Esophagus squamous epithelium (tissue), 5 donors: ENCODE measurements at regions not wholly inside any gene's neighbourhood (a gene's known extent, or its start where the extent isn't known, plus 50 kb on each side); places are given as distances from the start of the nearest gene placed in this dataset.

ENCODE experiments used
- DNase-seq: peaks from one replicate; lab custom pipeline; 2025; lab: John Stamatoyannopoulos, UW
- H3K27ac ChIP-seq, 4 donors: fragments of 200-600 bp; sonication (generic); one replicate each; pipeline ENCODE4 v1.5.1; 2016 to 2019; ENCODE audit warnings: mild to moderate bottlenecking in 1 of 4
- H3K27me3 ChIP-seq, 4 donors: fragments of 200-600 bp; sonication (generic); 1 replicate in 3 of 4; 2 replicates in 1 of 4; pipeline versions ENCODE4 v1.5.1 to v1.6.0; 2017 to 2021; ENCODE audit warnings: antibody characterized with exemption in 1 of 4
- H3K36me3 ChIP-seq, 3 donors: fragments of 200-600 bp; sonication (generic); one replicate each; pipeline ENCODE4 v1.5.1; 2016 to 2019
- H3K4me1 ChIP-seq, 3 donors: fragments of 200-600 bp; sonication (generic); one replicate each; pipeline ENCODE4 v1.5.1; 2017 to 2019
- H3K4me3 ChIP-seq, 4 donors: fragments of 200-600 bp; sonication (generic); 1 replicate in 3 of 4; 2 replicates in 1 of 4; pipeline ENCODE4 v1.5.1; 2016 to 2019; ENCODE audit warnings: mild to moderate bottlenecking in 2 of 4, moderate library complexity in 1 of 4
- H3K9me3 ChIP-seq, 3 donors: fragments of 200-600 bp; sonication (generic); one replicate each; pipeline ENCODE4 v1.5.1; 2016 to 2019
- CTCF ChIP-seq, 6 experiments: fragments of 450-650 bp in 4 of 6; fragments of 200-600 bp in 2 of 6; sonication (generic) in 2 of 6; IDR thresholded peaks; one replicate each; pipeline ENCODE4 v1.5.1; 2016 to 2019; ENCODE audit warnings: antibody characterized with exemption in 6 of 6, mild to moderate bottlenecking in 4 of 6, moderate library complexity in 4 of 6
- POLR2A ChIP-seq, 4 donors: fragments of 450-650 bp; IDR thresholded peaks; one replicate each; pipeline ENCODE4 v1.6.1; 2017; ENCODE audit warnings: antibody characterized with exemption in 4 of 4, mild to moderate bottlenecking in 4 of 4, moderate library complexity in 3 of 4
- WGBS, 2 donors: methylation state at CpG; one replicate each; pipeline ENCODE4 v1.1.5; 2018; 5-methylcytosine and 5-hydroxymethylcytosine counted together
- intact Hi-C: fragments of 100-400 bp; cut with DNase I; formaldehyde crosslinking; loops from one replicate; pipeline ENCODE4 v1.15.0; 2022
- donor health status: DM: yes; HTN: yes; CAD: no.

GRCh38 chr5:103764403-103764802, 201.8 kb upstream of the NUDT12 start:
- H3K27ac ChIP-seq: no peak overlapping the region
- no peaks in the 10 kb centered on the region for H3K36me3 ChIP-seq
- DNase-seq: no peak
- H3K9me3 ChIP-seq: no peaks in the 10 kb centered on the region
- H3K27me3 ChIP-seq: no peaks in the 10 kb centered on the region
- WGBS, 2 donors: 60 to 80% methylated on average over 1 to 2 of the region's 10 CpGs
- intact Hi-C loops: no loop called here
- H3K4me1 ChIP-seq: no peaks in the 10 kb centered on the region
- H3K4me3 ChIP-seq: no peak overlapping the region
- TF ChIP-seq POLR2A (IDR thresholded peaks at IDR 0.05) (no peak), CTCF (IDR thresholded peaks at IDR 0.05) (no peak)

GRCh38 chr5:103758996-103759395, 196.4 kb upstream of the NUDT12 start:
- TF ChIP-seq CTCF (IDR thresholded peaks at IDR 0.05) (no peak), POLR2A (IDR thresholded peaks at IDR 0.05) (no peak)
- WGBS, 2 donors: 68 to 84% methylated on average over 2 of the region's 2 CpGs
- no peaks in the 10 kb centered on the region for H3K27me3 ChIP-seq
- no peak overlapping the region for H3K4me3 ChIP-seq
- no peaks in the 10 kb centered on the region for H3K9me3 ChIP-seq
- intact Hi-C loops: no loop called here
- H3K4me1 ChIP-seq: no peaks in the 10 kb centered on the region
- no peaks in the 10 kb centered on the region for H3K36me3 ChIP-seq
- H3K27ac ChIP-seq: no peak overlapping the region
- no peak for DNase-seq

GRCh38 chr5:103755974-103756373, 193.4 kb upstream of the NUDT12 start:
- no peaks in the 10 kb centered on the region for H3K4me1 ChIP-seq
- H3K4me3 ChIP-seq: no peak overlapping the region
- H3K36me3 ChIP-seq: no peaks in the 10 kb centered on the region
- no peak overlapping the region for H3K27ac ChIP-seq
- no peaks in the 10 kb centered on the region for H3K9me3 ChIP-seq
- no peaks in the 10 kb centered on the region for H3K27me3 ChIP-seq
- TF ChIP-seq POLR2A (IDR thresholded peaks at IDR 0.05) (no peak), CTCF (IDR thresholded peaks at IDR 0.05) (no peak)
- intact Hi-C loops: no loop called here
- no peak for DNase-seq

- Histone ChIP-seq H3K27me3 (no peaks in the 10 kb centered on the region), H3K4me3 (no peak overlapping the region), H3K4me1 (no peaks in the 10 kb centered on the region), H3K36me3 (no peaks in the 10 kb centered on the region), H3K27ac (no peak overlapping the region), H3K9me3 (no peaks in the 10 kb centered on the region)
- intact Hi-C loops: no loop called here
- WGBS, 2 donors: 84 to 92% methylated on average over 2 of the region's 2 CpGs
- TF ChIP-seq CTCF (IDR thresholded peaks at IDR 0.05) (no peak), POLR2A (IDR thresholded peaks at IDR 0.05) (no peak)
- no peak for DNase-seq
Observed at GRCh38 chr5:103745353-103746065, 182.9 kb upstream of the NUDT12 start.

- Histone ChIP-seq H3K36me3 (no peaks in the 10 kb centered on the region), H3K9me3 (no peaks in the 10 kb centered on the region), H3K4me1 (no peaks in the 10 kb centered on the region), H3K4me3 (no peak overlapping the region), H3K27me3 (no peaks in the 10 kb centered on the region), H3K27ac (no peak overlapping the region)
- intact Hi-C loops: no loop called here
- no peak for TF ChIP-seq CTCF (IDR thresholded peaks at IDR 0.05)
- no peak for TF ChIP-seq POLR2A (IDR thresholded peaks at IDR 0.05)
- WGBS, 2 donors: 35 to 52% methylated on average over 4 of the region's 4 CpGs
- DNase-seq: no peak
Observed at GRCh38 chr5:103744159-103744558, 181.6 kb upstream of the NUDT12 start.
